ENCODE measurements at regions not wholly inside any gene's neighbourhood (a gene's known extent, or its start where the extent isn't known, plus 50 kb on each side); places are given as distances from the start of the nearest gene placed in this dataset.

DNA sequence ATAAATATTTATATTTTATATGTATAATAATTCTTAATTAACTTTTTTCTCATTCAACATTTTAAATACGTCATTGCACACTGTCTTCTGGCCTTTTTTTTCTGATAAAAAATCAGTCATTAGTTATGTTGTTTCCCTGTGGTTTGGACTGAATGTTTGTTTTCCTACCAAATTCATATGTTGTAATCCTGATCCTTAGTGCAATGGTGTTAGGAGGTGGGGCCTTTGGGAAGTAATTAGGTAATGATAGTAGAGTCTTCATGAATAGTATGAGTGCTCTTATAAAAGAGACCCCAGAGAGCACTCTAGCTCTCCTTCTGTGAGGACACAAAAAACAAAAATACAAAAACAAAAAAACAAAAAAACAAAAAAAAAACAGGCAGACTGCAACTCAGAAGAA is 117.2 kb downstream of the GASK1B start:
- no peak for DNase-seq
- Histone ChIP-seq H3K27me3 (no peaks in the 10 kb centered on the region), H3K9me3 (no peaks in the 10 kb centered on the region), H3K36me3 (no peaks in the 10 kb centered on the region), H3K4me1 (no peaks in the 10 kb centered on the region), H3K4me3 (no peak overlapping the region), H3K27ac (no peak overlapping the region)
- WGBS, 2 donors = 85 to 87% methylated on average over 1 of the region's 1 CpG
- TF ChIP-seq EP300 (IDR thresholded peaks at IDR 0.05) (no peak), POLR2AphosphoS5 (IDR thresholded peaks at IDR 0.05) (no peak), POLR2A (IDR thresholded peaks at IDR 0.05) (no peak)
- TF ChIP-seq, protein P1, sequence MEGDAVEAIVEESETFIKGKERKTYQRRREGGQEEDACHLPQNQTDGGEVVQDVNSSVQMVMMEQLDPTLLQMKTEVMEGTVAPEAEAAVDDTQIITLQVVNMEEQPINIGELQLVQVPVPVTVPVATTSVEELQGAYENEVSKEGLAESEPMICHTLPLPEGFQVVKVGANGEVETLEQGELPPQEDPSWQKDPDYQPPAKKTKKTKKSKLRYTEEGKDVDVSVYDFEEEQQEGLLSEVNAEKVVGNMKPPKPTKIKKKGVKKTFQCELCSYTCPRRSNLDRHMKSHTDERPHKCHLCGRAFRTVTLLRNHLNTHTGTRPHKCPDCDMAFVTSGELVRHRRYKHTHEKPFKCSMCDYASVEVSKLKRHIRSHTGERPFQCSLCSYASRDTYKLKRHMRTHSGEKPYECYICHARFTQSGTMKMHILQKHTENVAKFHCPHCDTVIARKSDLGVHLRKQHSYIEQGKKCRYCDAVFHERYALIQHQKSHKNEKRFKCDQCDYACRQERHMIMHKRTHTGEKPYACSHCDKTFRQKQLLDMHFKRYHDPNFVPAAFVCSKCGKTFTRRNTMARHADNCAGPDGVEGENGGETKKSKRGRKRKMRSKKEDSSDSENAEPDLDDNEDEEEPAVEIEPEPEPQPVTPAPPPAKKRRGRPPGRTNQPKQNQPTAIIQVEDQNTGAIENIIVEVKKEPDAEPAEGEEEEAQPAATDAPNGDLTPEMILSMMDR (IDR thresholded peaks at IDR 0.05) = no peak
- intact Hi-C loops (cut with DNase I) = no loop called here

DNA sequence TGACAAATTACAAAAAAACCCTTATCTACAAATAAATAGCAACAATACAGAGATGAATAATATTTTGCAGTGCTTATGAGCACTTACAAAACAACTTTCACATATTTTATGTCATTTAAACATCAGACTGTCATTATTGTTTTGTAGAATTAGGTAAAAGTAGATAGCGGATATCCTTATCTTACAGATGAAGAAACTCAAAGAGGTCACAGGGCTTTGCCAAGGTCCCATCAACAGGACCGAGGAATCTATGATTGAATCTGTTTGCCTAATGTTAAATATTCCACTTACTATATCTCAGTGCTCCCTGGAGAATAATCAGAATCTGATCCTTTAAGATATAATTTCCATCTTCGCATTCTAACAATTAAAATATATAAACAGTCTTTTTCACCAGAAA is 119.0 kb downstream of the GASK1B start:
- WGBS, 2 donors = 84 to 95% methylated on average over 3 of the region's 3 CpGs
- Histone ChIP-seq H3K9me3 (no peaks in the 10 kb centered on the region), H3K4me3 (no peak overlapping the region), H3K27me3 (no peaks in the 10 kb centered on the region), H3K36me3 (no peaks in the 10 kb centered on the region), H3K27ac (no peak overlapping the region), H3K4me1 (no peaks in the 10 kb centered on the region)
- no peak for DNase-seq
- intact Hi-C loops (cut with DNase I) = no loop called here
- TF ChIP-seq, protein P1 (IDR thresholded peaks at IDR 0.05) = no peak
- no peak for TF ChIP-seq EP300 (IDR thresholded peaks at IDR 0.05)
- no peak for TF ChIP-seq POLR2A (IDR thresholded peaks at IDR 0.05)
- TF ChIP-seq POLR2AphosphoS5 (IDR thresholded peaks at IDR 0.05) = no peak

DNA sequence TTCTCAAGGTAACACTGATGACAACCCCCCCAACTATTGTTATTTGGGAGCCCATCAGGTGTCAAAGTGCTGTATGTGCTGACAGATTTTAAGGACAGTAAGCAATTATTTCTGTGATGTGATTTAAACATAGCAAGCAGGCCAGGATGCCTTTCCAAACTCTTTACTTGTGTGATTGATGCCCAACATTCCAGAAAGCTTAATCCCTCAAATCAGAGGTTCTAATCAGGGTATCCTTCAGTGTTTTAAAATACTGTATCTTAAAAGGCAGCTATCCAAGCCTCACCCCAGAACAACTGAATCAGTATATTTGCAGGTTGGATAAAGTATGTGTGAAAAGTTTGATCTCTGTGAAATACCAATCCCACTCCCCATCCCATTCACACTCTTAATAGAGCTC is 119.7 kb downstream of the GASK1B start:
- Histone ChIP-seq H3K9me3 (no peaks in the 10 kb centered on the region), H3K4me3 (no peak overlapping the region), H3K27ac (no peak overlapping the region), H3K36me3 (no peaks in the 10 kb centered on the region), H3K4me1 (no peaks in the 10 kb centered on the region), H3K27me3 (no peaks in the 10 kb centered on the region)
- TF ChIP-seq EP300 (IDR thresholded peaks at IDR 0.05) (no peak), POLR2AphosphoS5 (IDR thresholded peaks at IDR 0.05) (no peak), POLR2A (IDR thresholded peaks at IDR 0.05) (no peak)
- TF ChIP-seq, protein P1 (IDR thresholded peaks at IDR 0.05) = no peak
- DNase-seq = no peak
- intact Hi-C loops (cut with DNase I) = no loop called here

DNA sequence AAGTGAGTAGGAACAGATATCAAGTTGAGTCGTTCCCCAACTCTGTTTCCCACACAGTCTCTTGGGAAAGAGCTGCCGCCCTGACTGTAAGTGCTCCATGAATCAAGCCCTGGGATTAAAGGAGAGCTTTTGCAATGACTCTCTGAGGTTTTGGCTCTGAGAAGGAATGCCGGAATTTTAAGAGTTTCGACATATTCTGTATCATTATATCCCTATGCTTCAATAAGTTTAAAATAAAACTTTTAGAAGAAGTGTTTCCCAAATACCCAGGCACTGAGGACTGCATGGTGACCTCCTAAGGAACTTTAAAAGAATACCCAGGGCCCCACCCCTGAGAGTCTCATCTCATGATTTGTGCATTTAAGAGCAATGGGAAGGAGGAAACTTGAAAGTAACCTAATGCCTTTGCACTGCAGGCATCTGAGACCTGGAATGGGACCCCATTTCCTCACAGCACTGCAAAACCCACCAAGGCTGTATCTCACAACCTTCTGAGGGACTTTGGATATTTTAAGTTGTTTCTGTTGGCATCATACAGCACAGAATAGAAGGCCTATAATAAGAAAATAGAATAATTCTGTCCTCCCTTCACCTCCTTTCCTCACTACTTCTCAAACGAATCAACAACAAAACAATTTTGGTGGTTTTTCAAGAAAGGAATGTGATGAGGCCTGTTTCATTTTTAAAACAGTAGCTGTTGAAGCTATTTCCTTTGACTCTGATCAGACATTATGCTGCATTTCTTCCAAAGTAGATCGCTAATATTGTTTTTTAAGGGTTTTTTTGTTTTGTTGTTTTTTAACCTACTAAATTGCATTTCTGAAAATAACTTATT is 121.2 kb downstream of the GASK1B start:
- H3K9me3 ChIP-seq = no peaks in the 10 kb centered on the region
- H3K27ac ChIP-seq = peak overlapping the region in 2 of 4 donors; percentile 19 to 29
- H3K4me1 ChIP-seq = no peaks in the 10 kb centered on the region
- peak; percentile 66 for DNase-seq
- intact Hi-C loops (cut with DNase I) = no loop called here
- no peaks in the 10 kb centered on the region for H3K36me3 ChIP-seq
- TF ChIP-seq EP300 (IDR thresholded peaks at IDR 0.05) (peak in 1 of 4 donors; percentile 17), POLR2A (IDR thresholded peaks at IDR 0.05) (no peak), POLR2AphosphoS5 (IDR thresholded peaks at IDR 0.05) (peak in 3 of 4 donors; percentile 30 to 62 (median 34))
- TF ChIP-seq, protein P1 (IDR thresholded peaks at IDR 0.05) = no peak
- 68% methylated on average over 6 of the region's 6 CpGs for WGBS, 2 donors
- no peak overlapping the region for H3K4me3 ChIP-seq
- no peaks in the 10 kb centered on the region for H3K27me3 ChIP-seq

All from sigmoid colon (tissue), 6 donors.